Natural killer cell (primary cell): ENCODE measurements at regions not wholly inside any gene's neighbourhood (a gene's known extent, or its start where the extent isn't known, plus 50 kb on each side); places are given as distances from the start of the nearest gene placed in this dataset.

Experiments used
- ATAC-seq, 3 donors: fragments of 150-1000 bp in 2 of 3; fragments of 200-7000 bp in 1 of 3; cut with Tn5 transposase; 1 replicate in 1 of 3; 2 replicates in 2 of 3; pipeline ENCODE4 v1.10.0; 2021; ENCODE audit warnings: mild to moderate bottlenecking in 2 of 3, moderate library complexity in 2 of 3
- DNase-seq, 2 donors: peaks; one replicate each; pipeline versions ENCODE4 v3.0.0 to v3.0.0-alpha.2; 2013 to 2021; ENCODE audit warnings: mixed read lengths in 1 of 2
- H3K27ac ChIP-seq: one replicate; pipeline ENCODE4 v1.5.1; 2013; ENCODE audit warnings: mild to moderate bottlenecking, low read length
- H3K27me3 ChIP-seq: one replicate; pipeline ENCODE4 v1.6.1; 2013; ENCODE audit warnings: low read length; ENCODE audit not compliant: control insufficient read depth, insufficient read depth
- H3K36me3 ChIP-seq: one replicate; pipeline ENCODE4 v1.6.1; 2013; ENCODE audit warnings: low read length; ENCODE audit not compliant: control insufficient read depth, insufficient read depth
- H3K4me1 ChIP-seq: one replicate; pipeline ENCODE4 v1.6.1; 2013; ENCODE audit warnings: low read length; ENCODE audit not compliant: control insufficient read depth, insufficient read depth
- H3K4me3 ChIP-seq: one replicate; pipeline ENCODE4 v1.5.1; 2013; ENCODE audit warnings: low read length
- H3K9me3 ChIP-seq: one replicate; pipeline ENCODE4 v1.6.1; 2013; ENCODE audit warnings: low read length; ENCODE audit not compliant: control insufficient read depth, insufficient read depth
- H3K27ac Mint-ChIP-seq, 2 donors: one replicate each; pipeline ENCODE4 v1.8.0; 2022; ENCODE audit warnings: mild to moderate bottlenecking in 2 of 2, mixed read lengths in 2 of 2, moderate library complexity in 1 of 2
- H3K27me3 Mint-ChIP-seq, 2 donors: one replicate each; pipeline ENCODE4 v1.8.0; 2022; ENCODE audit warnings: low read depth in 2 of 2, mixed read lengths in 2 of 2
- H3K36me3 Mint-ChIP-seq: one replicate; pipeline ENCODE4 v1.8.0; 2022; ENCODE audit warnings: mixed read lengths
- H3K4me1 Mint-ChIP-seq, 2 donors: one replicate each; pipeline ENCODE4 v1.8.0; 2022; ENCODE audit warnings: mixed read lengths in 2 of 2
- H3K4me3 Mint-ChIP-seq: one replicate; pipeline ENCODE4 v1.8.0; 2022; ENCODE audit warnings: mild to moderate bottlenecking, moderate library complexity, mixed read lengths
- H3K9me3 Mint-ChIP-seq, 2 donors: one replicate each; pipeline ENCODE4 v1.8.0; 2022; ENCODE audit warnings: mixed read lengths in 2 of 2
- CTCF ChIP-seq: fragments of 200-600 bp; IDR thresholded peaks from one replicate; pipeline ENCODE4 v1.8.0; 2022; ENCODE audit warnings: antibody characterized with exemption
- WGBS: methylation state at CpG from one replicate; pipeline ENCODE4 v1.1.7; 2013; ENCODE audit warnings: missing lambda C conversion rate; ENCODE audit not compliant: insufficient coverage; 5-methylcytosine and 5-hydroxymethylcytosine counted together
- intact Hi-C: fragments of 100-400 bp; cut with micrococcal nuclease; formaldehyde crosslinking; loops from one replicate; pipeline ENCODE4 v1.14.2; 2022

- Mint-ChIP-seq H3K36me3 (no peaks in the 10 kb centered on the region), H3K4me3 (no peak overlapping the region), H3K4me1 (no peaks in the 10 kb centered on the region), H3K9me3 (peaks cover 2 to 5% of the 10 kb centered on the region in 2 donors), H3K27me3 (no peaks in the 10 kb centered on the region), H3K27ac (no peak overlapping the region)
- no peak for TF ChIP-seq CTCF
- no peak overlapping the region for H3K4me3 ChIP-seq
- no peaks in the 10 kb centered on the region for H3K36me3 ChIP-seq
- ATAC-seq: no peak
- no peaks in the 10 kb centered on the region for H3K9me3 ChIP-seq
- no peak overlapping the region for H3K27ac ChIP-seq
- H3K4me1 ChIP-seq: no peaks in the 10 kb centered on the region
- DNase-seq: no peak
- 57% methylated on average over 1 of the region's 1 CpG for WGBS
- intact Hi-C loops: no loop called here
- no peaks in the 10 kb centered on the region for H3K27me3 ChIP-seq
Measured at GRCh38 chr3:106773795-106774194, 603.4 kb upstream of the CCDC54 start.

GRCh38 chr3:106783231-106783630 is 594.0 kb upstream of the CCDC54 start:
- Mint-ChIP-seq H3K9me3 (peaks cover 0 to 2% of the 10 kb centered on the region in 2 donors), H3K4me1 (no peaks in the 10 kb centered on the region), H3K27me3 (no peaks in the 10 kb centered on the region), H3K27ac (no peak overlapping the region), H3K36me3 (no peaks in the 10 kb centered on the region), H3K4me3 (no peak overlapping the region)
- Histone ChIP-seq H3K4me1 (no peaks in the 10 kb centered on the region), H3K36me3 (no peaks in the 10 kb centered on the region), H3K9me3 (no peaks in the 10 kb centered on the region), H3K27ac (no peak overlapping the region), H3K27me3 (no peaks in the 10 kb centered on the region), H3K4me3 (no peak overlapping the region)
- ATAC-seq (no peak), DNase-seq (no peak)
- no peak for TF ChIP-seq CTCF
- intact Hi-C loops: no loop called here

- H3K36me3 ChIP-seq: no peaks in the 10 kb centered on the region
- ATAC-seq (no peak), DNase-seq (no peak)
- Mint-ChIP-seq H3K27ac (no peak overlapping the region), H3K36me3 (no peaks in the 10 kb centered on the region), H3K4me3 (no peak overlapping the region), H3K4me1 (no peaks in the 10 kb centered on the region), H3K27me3 (no peaks in the 10 kb centered on the region), H3K9me3 (peaks cover 6 to 8% of the 10 kb centered on the region in 2 donors)
- WGBS: 83% methylated on average over 3 of the region's 4 CpGs
- no peak for TF ChIP-seq CTCF
- H3K4me1 ChIP-seq: no peaks in the 10 kb centered on the region
- H3K27ac ChIP-seq: no peak overlapping the region
- H3K9me3 ChIP-seq: peaks cover 3% of the 10 kb centered on the region
- intact Hi-C loops: no loop called here
- no peak overlapping the region for H3K4me3 ChIP-seq
- no peaks in the 10 kb centered on the region for H3K27me3 ChIP-seq
Measured at GRCh38 chr3:106789276-106789675, 588.0 kb upstream of the CCDC54 start.

- no peaks in the 10 kb centered on the region for H3K4me1 Mint-ChIP-seq
- no peaks in the 10 kb centered on the region for H3K27me3 Mint-ChIP-seq
- no peak overlapping the region for H3K27ac Mint-ChIP-seq
- Histone ChIP-seq H3K27me3 (no peaks in the 10 kb centered on the region), H3K4me3 (no peak overlapping the region), H3K9me3 (peaks cover 3% of the 10 kb centered on the region), H3K4me1 (no peaks in the 10 kb centered on the region), H3K36me3 (no peaks in the 10 kb centered on the region), H3K27ac (no peak overlapping the region)
- TF ChIP-seq CTCF: no peak
- intact Hi-C loops: no loop called here
- H3K36me3 Mint-ChIP-seq: no peaks in the 10 kb centered on the region
- H3K4me3 Mint-ChIP-seq: no peak overlapping the region
- no CpG with 5 or more reads among the region's 1 CpG for WGBS
- no peak for DNase-seq
- ATAC-seq: no peak
- H3K9me3 Mint-ChIP-seq: peaks cover 7 to 12% of the 10 kb centered on the region in 2 donors
Measured at GRCh38 chr3:106792716-106793115, 584.5 kb upstream of the CCDC54 start.
